Endothelial cell of umbilical vein (primary cell): ENCODE measurements at regions not wholly inside any gene's neighbourhood (a gene's known extent, or its start where the extent isn't known, plus 50 kb on each side); places are given as distances from the start of the nearest gene placed in this dataset.

Experiments used
- CTCF ChIP-seq, 2 donors: IDR thresholded peaks; 1 replicate in 1 of 2; 2 replicates in 1 of 2; pipeline ENCODE4 v1.5.1; 2011; ENCODE audit warnings: low read length in 2 of 2, mild to moderate bottlenecking in 2 of 2, moderate library complexity in 2 of 2, control low read depth in 1 of 2, inconsistent platforms in 1 of 2, low read depth in 1 of 2; ENCODE audit not compliant: insufficient read depth in 1 of 2; ENCODE audit errors: extremely low read depth in 1 of 2
- POLR2A ChIP-seq: IDR thresholded peaks from 2 replicates; pipeline ENCODE4 v1.6.1; 2012; ENCODE audit warnings: low read depth, mild to moderate bottlenecking, control low read depth, low read length

DNA sequence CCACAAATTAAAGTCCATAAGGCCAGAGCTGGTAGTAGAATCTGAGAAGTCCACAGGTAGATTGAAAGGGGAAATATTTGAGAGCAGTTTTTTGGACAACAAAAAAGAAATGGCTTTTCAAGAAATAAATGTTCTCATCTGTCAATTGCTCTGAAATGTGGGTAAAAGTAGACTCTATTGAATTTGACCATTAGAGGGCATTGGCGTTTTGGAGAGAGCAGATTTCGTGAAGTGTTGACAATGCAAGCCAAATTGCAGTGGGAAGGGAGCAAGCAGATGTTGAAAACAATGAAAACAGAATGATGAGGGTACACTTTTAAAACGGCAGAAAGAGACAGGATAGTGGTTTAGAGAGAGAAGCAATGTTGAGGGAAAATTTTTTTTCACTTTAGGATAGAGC lies 149.1 kb upstream of the FAM83B start:
- TF ChIP-seq CTCF (IDR thresholded peaks at IDR 0.05; ENCODE audit: extremely low read depth in 1 of 2, insufficient read depth in 1 of 2, low read depth in 1 of 2, low read length in 2 of 2) (no peak), POLR2A (no peak)
